Esophagus squamous epithelium (tissue), 5 donors: ENCODE measurements at regions not wholly inside any gene's neighbourhood (a gene's known extent, or its start where the extent isn't known, plus 50 kb on each side); places are given as distances from the start of the nearest gene placed in this dataset.

ENCODE experiments used
- DNase-seq: peaks from one replicate; lab custom pipeline; 2025; lab: John Stamatoyannopoulos, UW
- H3K27ac ChIP-seq, 4 donors: fragments of 200-600 bp; sonication (generic); one replicate each; pipeline ENCODE4 v1.5.1; 2016 to 2019; ENCODE audit warnings: mild to moderate bottlenecking in 1 of 4
- H3K27me3 ChIP-seq, 4 donors: fragments of 200-600 bp; sonication (generic); 1 replicate in 3 of 4; 2 replicates in 1 of 4; pipeline versions ENCODE4 v1.5.1 to v1.6.0; 2017 to 2021; ENCODE audit warnings: antibody characterized with exemption in 1 of 4
- H3K36me3 ChIP-seq, 3 donors: fragments of 200-600 bp; sonication (generic); one replicate each; pipeline ENCODE4 v1.5.1; 2016 to 2019
- H3K4me1 ChIP-seq, 3 donors: fragments of 200-600 bp; sonication (generic); one replicate each; pipeline ENCODE4 v1.5.1; 2017 to 2019
- H3K4me3 ChIP-seq, 4 donors: fragments of 200-600 bp; sonication (generic); 1 replicate in 3 of 4; 2 replicates in 1 of 4; pipeline ENCODE4 v1.5.1; 2016 to 2019; ENCODE audit warnings: mild to moderate bottlenecking in 2 of 4, moderate library complexity in 1 of 4
- H3K9me3 ChIP-seq, 3 donors: fragments of 200-600 bp; sonication (generic); one replicate each; pipeline ENCODE4 v1.5.1; 2016 to 2019
- POLR2A ChIP-seq, 4 donors: fragments of 450-650 bp; IDR thresholded peaks; one replicate each; pipeline ENCODE4 v1.6.1; 2017; ENCODE audit warnings: antibody characterized with exemption in 4 of 4, mild to moderate bottlenecking in 4 of 4, moderate library complexity in 3 of 4
- WGBS, 2 donors: methylation state at CpG; one replicate each; pipeline ENCODE4 v1.1.5; 2018; 5-methylcytosine and 5-hydroxymethylcytosine counted together
- intact Hi-C: fragments of 100-400 bp; cut with DNase I; formaldehyde crosslinking; loops from one replicate; pipeline ENCODE4 v1.15.0; 2022
- TF ChIP-seq, protein P1 (sequence below), 6 experiments: fragments of 450-650 bp in 4 of 6; fragments of 200-600 bp in 2 of 6; sonication (generic) in 2 of 6; IDR thresholded peaks; one replicate each; pipeline ENCODE4 v1.5.1; 2016 to 2019; ENCODE audit warnings: antibody characterized with exemption in 6 of 6, mild to moderate bottlenecking in 4 of 6, moderate library complexity in 4 of 6
- donor health status: DM: yes; HTN: yes; CAD: no.

DNA sequence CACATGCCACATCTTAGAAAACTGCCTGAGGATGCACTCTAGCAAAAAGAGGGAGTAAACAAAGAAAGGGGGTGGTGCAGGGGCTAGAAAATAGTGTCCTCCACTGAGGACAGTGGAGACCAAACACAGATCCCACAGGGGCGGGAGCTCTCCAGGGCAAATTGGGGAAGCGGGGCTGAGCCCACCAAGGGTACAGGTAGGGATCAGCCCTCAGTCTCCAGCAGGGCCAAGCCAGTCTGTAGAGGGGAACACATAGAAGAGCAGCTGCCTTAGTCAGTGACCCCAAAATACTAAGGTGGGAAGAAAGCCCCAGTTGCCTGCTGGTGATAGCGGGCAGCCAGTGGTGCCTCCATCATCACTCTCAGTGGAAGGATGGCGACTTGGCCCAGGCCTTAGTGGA lies 134.0 kb downstream of the ATPSCKMT start:
- intact Hi-C loops, result no loop called here
- Histone ChIP-seq H3K27me3 (no peaks in the 10 kb centered on the region), H3K4me3 (no peak overlapping the region), H3K4me1 (peaks cover 0 to 9% (median 0%) of the 10 kb centered on the region in 3 donors), H3K27ac (no peak overlapping the region), H3K9me3 (no peaks in the 10 kb centered on the region), H3K36me3 (no peaks in the 10 kb centered on the region)
- TF ChIP-seq, protein P1, sequence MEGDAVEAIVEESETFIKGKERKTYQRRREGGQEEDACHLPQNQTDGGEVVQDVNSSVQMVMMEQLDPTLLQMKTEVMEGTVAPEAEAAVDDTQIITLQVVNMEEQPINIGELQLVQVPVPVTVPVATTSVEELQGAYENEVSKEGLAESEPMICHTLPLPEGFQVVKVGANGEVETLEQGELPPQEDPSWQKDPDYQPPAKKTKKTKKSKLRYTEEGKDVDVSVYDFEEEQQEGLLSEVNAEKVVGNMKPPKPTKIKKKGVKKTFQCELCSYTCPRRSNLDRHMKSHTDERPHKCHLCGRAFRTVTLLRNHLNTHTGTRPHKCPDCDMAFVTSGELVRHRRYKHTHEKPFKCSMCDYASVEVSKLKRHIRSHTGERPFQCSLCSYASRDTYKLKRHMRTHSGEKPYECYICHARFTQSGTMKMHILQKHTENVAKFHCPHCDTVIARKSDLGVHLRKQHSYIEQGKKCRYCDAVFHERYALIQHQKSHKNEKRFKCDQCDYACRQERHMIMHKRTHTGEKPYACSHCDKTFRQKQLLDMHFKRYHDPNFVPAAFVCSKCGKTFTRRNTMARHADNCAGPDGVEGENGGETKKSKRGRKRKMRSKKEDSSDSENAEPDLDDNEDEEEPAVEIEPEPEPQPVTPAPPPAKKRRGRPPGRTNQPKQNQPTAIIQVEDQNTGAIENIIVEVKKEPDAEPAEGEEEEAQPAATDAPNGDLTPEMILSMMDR (IDR thresholded peaks at IDR 0.05), result no peak
- TF ChIP-seq POLR2A (IDR thresholded peaks at IDR 0.05), result no peak
- 81 to 86% methylated on average over 4 of the region's 4 CpGs for WGBS, 2 donors
- DNase-seq, result no peak

DNA sequence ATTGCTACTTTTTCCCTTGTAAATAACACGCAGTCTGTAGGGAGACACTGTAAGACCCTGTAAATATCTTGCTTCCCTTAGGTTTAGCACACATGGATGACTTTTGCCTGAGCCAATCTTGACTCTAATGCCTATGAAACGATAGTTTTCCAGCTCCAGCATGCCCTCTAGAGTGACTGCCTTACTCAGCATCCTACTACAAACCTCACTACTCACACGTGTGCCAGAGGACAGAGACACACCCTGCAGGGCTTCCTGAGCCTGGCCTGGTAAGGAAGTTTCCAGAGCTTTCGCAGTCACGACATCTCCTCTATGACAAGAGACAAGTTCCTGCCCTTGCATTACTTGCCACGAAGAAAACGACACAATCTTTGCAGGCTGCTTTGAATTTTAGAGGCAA lies 138.1 kb downstream of the ATPSCKMT start:
- 25 to 53% methylated on average over 3 to 6 of the region's 7 CpGs for WGBS, 2 donors
- no peak overlapping the region for H3K4me3 ChIP-seq
- no peak overlapping the region for H3K27ac ChIP-seq
- DNase-seq, result no peak
- no peaks in the 10 kb centered on the region for H3K36me3 ChIP-seq
- no peak for TF ChIP-seq POLR2A (IDR thresholded peaks at IDR 0.05)
- TF ChIP-seq, protein P1 (IDR thresholded peaks at IDR 0.05), result peak in 2 of 6 experiments; percentile 9 to 38
- H3K4me1 ChIP-seq, result no peaks in the 10 kb centered on the region
- no peaks in the 10 kb centered on the region for H3K27me3 ChIP-seq
- intact Hi-C loops, result no loop called here
- H3K9me3 ChIP-seq, result no peaks in the 10 kb centered on the region

DNA sequence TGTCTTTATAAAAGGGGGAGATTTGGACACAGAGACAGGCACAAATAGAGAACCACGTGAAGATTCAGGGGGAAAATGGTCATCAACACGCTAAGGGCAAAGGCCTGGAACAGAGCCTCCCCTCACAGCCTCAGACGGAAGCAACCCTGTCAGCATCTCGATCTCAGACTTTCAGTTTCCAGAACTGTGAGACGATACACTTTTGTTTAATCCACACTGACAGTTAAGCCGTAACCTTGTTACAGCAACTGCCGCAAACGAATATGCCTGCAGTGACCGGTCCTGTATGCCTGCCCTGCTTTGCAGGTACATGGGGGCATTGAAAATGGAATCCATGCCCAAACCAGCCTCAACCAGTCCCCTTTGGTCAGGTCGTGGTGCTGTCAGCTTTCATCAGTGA lies 139.5 kb downstream of the ATPSCKMT start:
- Histone ChIP-seq H3K36me3 (no peaks in the 10 kb centered on the region), H3K27me3 (no peaks in the 10 kb centered on the region), H3K4me3 (no peak overlapping the region), H3K27ac (no peak overlapping the region), H3K9me3 (no peaks in the 10 kb centered on the region), H3K4me1 (no peaks in the 10 kb centered on the region)
- DNase-seq, result no peak
- TF ChIP-seq, protein P1 (IDR thresholded peaks at IDR 0.05), result no peak
- no peak for TF ChIP-seq POLR2A (IDR thresholded peaks at IDR 0.05)
- intact Hi-C loops, result no loop called here
- WGBS, 2 donors, result 81 to 89% methylated on average over 8 to 10 of the region's 10 CpGs

DNA sequence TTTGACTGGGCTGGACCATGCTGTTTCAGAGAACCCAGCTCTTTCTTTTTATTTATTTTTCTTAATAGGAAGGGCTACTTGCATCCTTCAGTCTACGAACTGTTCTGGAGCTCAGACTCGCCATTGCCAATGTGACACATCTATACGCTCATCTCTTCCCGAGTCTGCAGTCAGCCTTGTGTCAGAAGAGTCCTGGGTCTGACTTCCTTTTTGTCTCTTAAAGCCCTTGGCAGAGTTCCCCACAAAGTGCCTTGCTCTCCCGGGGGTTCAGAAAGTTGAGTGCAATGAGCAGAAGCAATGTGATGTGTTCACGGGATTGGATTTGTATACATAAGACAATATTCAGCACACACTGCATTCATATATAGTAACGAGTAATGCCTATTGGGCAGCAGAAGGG lies 140.4 kb downstream of the ATPSCKMT start:
- intact Hi-C loops, result no loop called here
- Histone ChIP-seq H3K27me3 (no peaks in the 10 kb centered on the region), H3K36me3 (no peaks in the 10 kb centered on the region), H3K4me3 (no peak overlapping the region), H3K27ac (no peak overlapping the region), H3K4me1 (no peaks in the 10 kb centered on the region), H3K9me3 (no peaks in the 10 kb centered on the region)
- no peak for TF ChIP-seq POLR2A (IDR thresholded peaks at IDR 0.05)
- TF ChIP-seq, protein P1 (IDR thresholded peaks at IDR 0.05), result no peak
- no peak for DNase-seq
- 74 to 87% methylated on average over 6 to 7 of the region's 7 CpGs for WGBS, 2 donors

DNA sequence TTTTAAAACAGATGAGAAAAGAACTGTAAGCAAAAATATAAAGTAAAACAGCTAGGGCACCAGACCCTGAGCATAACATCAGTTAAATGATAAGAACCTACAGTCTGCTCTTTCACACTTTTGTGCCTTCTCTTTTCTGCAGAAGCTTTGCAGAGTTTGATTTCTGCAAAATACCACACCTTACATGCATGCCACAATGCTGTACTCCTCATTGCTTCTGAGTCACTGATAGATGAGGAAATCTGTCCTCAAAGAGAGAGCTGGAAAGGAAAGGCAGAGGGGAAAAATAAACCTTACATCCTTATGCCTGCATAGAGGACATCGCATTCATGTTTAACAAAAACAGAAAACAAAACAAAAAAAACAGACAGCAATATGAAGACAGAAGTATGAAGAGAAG lies 142.9 kb downstream of the ATPSCKMT start:
- DNase-seq, result no peak
- no peaks in the 10 kb centered on the region for H3K36me3 ChIP-seq
- H3K4me3 ChIP-seq, result no peak overlapping the region
- no peaks in the 10 kb centered on the region for H3K4me1 ChIP-seq
- no peaks in the 10 kb centered on the region for H3K27me3 ChIP-seq
- H3K27ac ChIP-seq, result no peak overlapping the region
- H3K9me3 ChIP-seq, result no peaks in the 10 kb centered on the region
- WGBS, 2 donors, result 94 to 95% methylated on average over 1 of the region's 1 CpG
- TF ChIP-seq, protein P1 (IDR thresholded peaks at IDR 0.05), result no peak
- TF ChIP-seq POLR2A (IDR thresholded peaks at IDR 0.05), result no peak
- intact Hi-C loops, result no loop called here
